ENCODE measurements at regions not wholly inside any gene's neighbourhood (a gene's known extent, or its start where the extent isn't known, plus 50 kb on each side); places are given as distances from the start of the nearest gene placed in this dataset.

DNA sequence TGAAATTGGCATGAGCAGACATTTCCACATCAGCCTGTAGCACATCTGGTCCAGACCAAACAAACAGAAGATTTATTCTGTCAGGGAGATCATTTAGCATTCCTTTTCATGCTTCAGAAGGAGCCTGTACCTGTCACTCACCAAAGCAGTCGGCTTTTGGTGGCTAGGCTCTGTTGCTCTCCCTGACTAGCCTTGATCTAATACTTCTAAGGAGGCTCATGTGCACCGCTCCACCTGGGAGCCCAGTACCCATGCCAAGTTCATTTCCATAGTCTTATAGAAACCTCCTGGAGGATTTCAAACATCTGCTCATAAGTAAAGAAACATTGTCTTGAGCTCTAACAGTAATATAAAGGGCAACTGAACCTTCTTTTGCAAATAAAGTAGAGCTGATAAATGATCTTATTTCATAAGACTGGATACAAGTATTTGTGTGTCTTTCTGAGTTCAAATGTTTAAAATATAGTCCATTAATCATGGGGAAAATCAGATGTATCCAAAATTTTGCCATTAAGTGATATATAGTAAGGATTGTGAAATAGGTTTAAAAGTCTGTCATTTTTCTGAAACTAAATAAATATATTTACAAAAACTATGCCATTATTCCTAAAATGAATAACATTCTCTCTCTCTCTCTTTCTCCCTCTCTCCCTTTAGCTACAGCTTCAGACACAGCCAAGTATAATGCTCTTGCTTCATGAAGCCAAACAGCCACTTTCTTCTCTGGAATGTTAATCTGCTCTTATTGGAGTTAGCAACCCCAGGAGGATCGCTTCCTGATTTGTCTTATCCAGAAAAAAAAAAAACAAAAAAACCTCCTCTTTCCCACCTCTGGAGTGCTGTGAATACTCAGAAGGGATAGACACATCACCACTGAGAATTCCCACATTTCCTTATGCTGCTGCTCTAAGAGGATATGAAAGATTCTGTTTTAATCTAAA is 192.7 kb upstream of the TFAP2D start:
- DNase-seq (no peak), ATAC-seq (no peak)
- WGBS, 2 donors = 12 to 34% methylated on average over 3 of the region's 3 CpGs
- no peaks in the 10 kb centered on the region for H3K27me3 ChIP-seq
- no peak overlapping the region for H3K27ac ChIP-seq
- no peaks in the 10 kb centered on the region for H3K9me3 ChIP-seq
- H3K4me1 ChIP-seq = no peaks in the 10 kb centered on the region
- H3K4me3 ChIP-seq = no peak overlapping the region
- no peak for TF ChIP-seq POLR2A (IDR thresholded peaks at IDR 0.05)
- TF ChIP-seq, protein P1, sequence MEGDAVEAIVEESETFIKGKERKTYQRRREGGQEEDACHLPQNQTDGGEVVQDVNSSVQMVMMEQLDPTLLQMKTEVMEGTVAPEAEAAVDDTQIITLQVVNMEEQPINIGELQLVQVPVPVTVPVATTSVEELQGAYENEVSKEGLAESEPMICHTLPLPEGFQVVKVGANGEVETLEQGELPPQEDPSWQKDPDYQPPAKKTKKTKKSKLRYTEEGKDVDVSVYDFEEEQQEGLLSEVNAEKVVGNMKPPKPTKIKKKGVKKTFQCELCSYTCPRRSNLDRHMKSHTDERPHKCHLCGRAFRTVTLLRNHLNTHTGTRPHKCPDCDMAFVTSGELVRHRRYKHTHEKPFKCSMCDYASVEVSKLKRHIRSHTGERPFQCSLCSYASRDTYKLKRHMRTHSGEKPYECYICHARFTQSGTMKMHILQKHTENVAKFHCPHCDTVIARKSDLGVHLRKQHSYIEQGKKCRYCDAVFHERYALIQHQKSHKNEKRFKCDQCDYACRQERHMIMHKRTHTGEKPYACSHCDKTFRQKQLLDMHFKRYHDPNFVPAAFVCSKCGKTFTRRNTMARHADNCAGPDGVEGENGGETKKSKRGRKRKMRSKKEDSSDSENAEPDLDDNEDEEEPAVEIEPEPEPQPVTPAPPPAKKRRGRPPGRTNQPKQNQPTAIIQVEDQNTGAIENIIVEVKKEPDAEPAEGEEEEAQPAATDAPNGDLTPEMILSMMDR (IDR thresholded peaks at IDR 0.05) = no peak
- intact Hi-C loops (cut with DNase I) = no loop called here
- H3K36me3 ChIP-seq (replicated peaks in 1 of 2; ENCODE audit: insufficient read depth in 1 of 2, low read depth in 2 of 2) = no peaks in the 10 kb centered on the region

DNA sequence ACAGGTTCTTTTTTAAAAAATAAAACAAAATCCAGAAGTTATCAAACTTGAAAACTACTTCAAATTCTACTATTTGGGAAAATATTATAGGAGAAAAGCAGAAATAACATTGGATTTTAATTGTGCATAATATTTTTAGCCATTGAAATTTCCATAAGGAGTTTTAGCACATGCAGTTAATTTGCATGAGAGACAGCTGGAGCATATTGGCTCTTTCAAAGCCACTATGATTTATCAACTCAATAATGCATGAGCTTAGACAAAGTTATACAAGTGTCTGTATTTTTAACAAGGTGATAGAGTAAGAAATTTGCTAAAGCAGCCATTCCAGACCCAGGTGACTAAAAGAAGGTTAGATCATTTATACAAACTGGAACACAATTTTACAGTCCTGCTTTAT is 189.0 kb upstream of the TFAP2D start:
- intact Hi-C loops (cut with DNase I) = no loop called here
- TF ChIP-seq, protein P1 (IDR thresholded peaks at IDR 0.05) = no peak
- no peak for TF ChIP-seq POLR2A (IDR thresholded peaks at IDR 0.05)
- Histone ChIP-seq H3K4me1 (no peaks in the 10 kb centered on the region), H3K27me3 (no peaks in the 10 kb centered on the region), H3K27ac (no peak overlapping the region), H3K9me3 (no peaks in the 10 kb centered on the region), H3K36me3 (replicated peaks in 1 of 2; ENCODE audit: insufficient read depth in 1 of 2, low read depth in 2 of 2) (no peaks in the 10 kb centered on the region), H3K4me3 (no peak overlapping the region)
- no peak for ATAC-seq
- DNase-seq = no peak

DNA sequence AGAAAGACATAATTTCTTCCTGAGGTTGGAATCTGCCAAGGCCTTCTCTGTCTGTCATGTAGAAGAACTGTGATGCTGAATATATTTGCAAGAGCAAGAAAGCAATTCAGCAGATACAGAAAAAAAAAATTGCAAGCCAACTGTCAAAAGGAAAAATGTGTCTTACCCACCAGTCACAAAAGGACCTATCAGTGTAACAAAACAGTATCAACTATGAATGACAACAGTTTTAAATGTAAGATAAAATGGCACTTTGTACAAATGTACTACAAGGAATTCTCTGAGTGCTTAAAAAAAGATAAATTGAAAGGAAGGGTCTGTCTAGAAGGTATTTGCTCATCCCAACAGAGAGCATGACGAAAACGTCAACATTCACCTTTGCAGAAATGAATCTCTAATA is 185.3 kb upstream of the TFAP2D start:
- no peaks in the 10 kb centered on the region for H3K27me3 ChIP-seq
- ATAC-seq (no peak), DNase-seq (no peak)
- TF ChIP-seq, protein P1 (IDR thresholded peaks at IDR 0.05) = no peak
- TF ChIP-seq POLR2A (IDR thresholded peaks at IDR 0.05) = no peak
- no peaks in the 10 kb centered on the region for H3K36me3 ChIP-seq (replicated peaks in 1 of 2; ENCODE audit: insufficient read depth in 1 of 2, low read depth in 2 of 2)
- H3K4me3 ChIP-seq = no peak overlapping the region
- H3K27ac ChIP-seq = no peak overlapping the region
- intact Hi-C loops (cut with DNase I) = no loop called here
- H3K4me1 ChIP-seq = no peaks in the 10 kb centered on the region
- WGBS, 2 donors = 56 to 61% methylated on average over 2 of the region's 2 CpGs
- no peaks in the 10 kb centered on the region for H3K9me3 ChIP-seq

DNA sequence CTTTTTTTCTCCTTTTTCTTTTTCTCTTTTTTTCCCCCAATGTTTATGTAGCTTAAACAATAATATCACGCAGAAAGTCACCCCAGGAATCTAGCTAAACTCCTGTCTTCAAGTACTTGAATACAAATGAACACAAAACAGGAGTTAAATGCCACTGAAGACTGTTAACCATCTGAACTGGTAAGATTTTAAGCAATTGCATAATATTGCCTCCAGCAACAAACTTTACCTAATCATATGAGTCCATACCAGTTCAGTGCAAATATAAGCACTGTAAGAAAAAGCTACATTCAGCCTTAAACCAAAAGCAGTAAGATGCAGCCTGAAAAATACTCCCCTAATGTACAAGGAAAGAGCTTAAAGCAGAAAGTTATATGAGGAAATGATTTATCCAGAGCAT is 173.9 kb upstream of the TFAP2D start:
- TF ChIP-seq, protein P1 (IDR thresholded peaks at IDR 0.05) = no peak
- TF ChIP-seq POLR2A (IDR thresholded peaks at IDR 0.05) = no peak
- intact Hi-C loops (cut with DNase I) = no loop called here
- Histone ChIP-seq H3K4me1 (no peaks in the 10 kb centered on the region), H3K9me3 (no peaks in the 10 kb centered on the region), H3K4me3 (no peak overlapping the region), H3K27me3 (no peaks in the 10 kb centered on the region), H3K27ac (no peak overlapping the region), H3K36me3 (replicated peaks in 1 of 2; ENCODE audit: insufficient read depth in 1 of 2, low read depth in 2 of 2) (no peaks in the 10 kb centered on the region)
- WGBS, 2 donors = 33 to 38% methylated on average over 1 of the region's 1 CpG
- DNase-seq = no peak
- no peak for ATAC-seq

DNA sequence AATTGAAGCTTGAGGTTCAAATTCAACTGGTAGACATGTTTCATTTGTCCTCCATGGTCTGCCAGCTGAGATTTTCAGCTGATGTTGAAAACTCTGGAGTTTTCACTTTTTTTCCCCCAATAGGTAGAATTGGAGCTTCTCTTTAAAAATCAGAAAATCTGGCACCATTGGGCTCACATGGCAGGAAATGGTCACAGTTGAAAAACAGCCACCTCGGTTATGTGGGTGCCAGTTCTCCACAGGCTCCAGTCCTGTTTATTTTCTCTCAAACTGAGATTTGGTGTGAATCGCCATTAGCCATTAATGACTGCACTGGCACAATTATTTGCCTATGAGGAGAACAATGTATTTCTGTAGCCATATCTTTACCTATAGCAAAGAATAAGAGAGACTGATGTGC is 171.4 kb upstream of the TFAP2D start:
- WGBS, 2 donors = 48 to 72% methylated on average over 2 of the region's 2 CpGs
- H3K4me1 ChIP-seq = no peaks in the 10 kb centered on the region
- no peak for TF ChIP-seq POLR2A (IDR thresholded peaks at IDR 0.05)
- TF ChIP-seq, protein P1 (IDR thresholded peaks at IDR 0.05) = no peak
- ATAC-seq (no peak), DNase-seq (no peak)
- H3K9me3 ChIP-seq = no peaks in the 10 kb centered on the region
- no peak overlapping the region for H3K27ac ChIP-seq
- H3K4me3 ChIP-seq = no peak overlapping the region
- no peaks in the 10 kb centered on the region for H3K36me3 ChIP-seq (replicated peaks in 1 of 2; ENCODE audit: insufficient read depth in 1 of 2, low read depth in 2 of 2)
- H3K27me3 ChIP-seq = no peaks in the 10 kb centered on the region
- intact Hi-C loops (cut with DNase I) = no loop called here

Measured in body of pancreas (tissue), 4 donors.